HL-60 (cell line): ENCODE measurements at regions not wholly inside any gene's neighbourhood (a gene's known extent, or its start where the extent isn't known, plus 50 kb on each side); places are given as distances from the start of the nearest gene placed in this dataset.

Experiments used
- DNase-seq, 2 experiments: peaks; one replicate each; pipeline ENCODE4 v3.0.0-alpha.2; 2010 to 2020; ENCODE audit warnings: low read depth in 1 of 2, low spot score in 1 of 2
- H3K27ac ChIP-seq: fragments of 250-450 bp; sonication (Bioruptor Pico); replicated peaks from 2 replicates; pipeline ENCODE4 v1.5.1; 2020; ENCODE audit warnings: mild to moderate bottlenecking, moderate library complexity
- H3K27me3 ChIP-seq: fragments of 250-450 bp; sonication (Bioruptor Pico); 2 replicates; pipeline ENCODE4 v1.5.1; 2021; ENCODE audit warnings: mild to moderate bottlenecking, moderate library complexity; ENCODE audit not compliant: insufficient read depth, poor library complexity, severe bottlenecking
- H3K4me3 ChIP-seq: replicated peaks from 2 replicates; pipeline ENCODE4 v1.5.1; 2011; ENCODE audit warnings: mild to moderate bottlenecking, control low read depth, low read length; ENCODE audit not compliant: insufficient read depth
- GABPA ChIP-seq: IDR thresholded peaks from 2 replicates; pipeline ENCODE4 v1.6.1; 2012; ENCODE audit warnings: low read depth
- POLR2AphosphoS5 ChIP-seq: IDR thresholded peaks from 2 replicates; pipeline ENCODE4 v1.6.1; 2012; ENCODE audit warnings: low read depth
- SPI1 ChIP-seq: IDR thresholded peaks from 2 replicates; pipeline ENCODE4 v1.6.1; 2012; ENCODE audit warnings: low read depth, mild to moderate bottlenecking, borderline replicate concordance
- TF ChIP-seq, protein P1 (sequence below): IDR thresholded peaks from one replicate; pipeline ENCODE4 v1.5.1; 2011; ENCODE audit warnings: low read length, control low read depth, inconsistent platforms; ENCODE audit not compliant: insufficient read depth
- TF ChIP-seq, protein P2 (sequence below): IDR thresholded peaks from 2 replicates; pipeline ENCODE4 v1.6.1; 2012; ENCODE audit warnings: low read depth; ENCODE audit not compliant: insufficient replicate concordance

DNA sequence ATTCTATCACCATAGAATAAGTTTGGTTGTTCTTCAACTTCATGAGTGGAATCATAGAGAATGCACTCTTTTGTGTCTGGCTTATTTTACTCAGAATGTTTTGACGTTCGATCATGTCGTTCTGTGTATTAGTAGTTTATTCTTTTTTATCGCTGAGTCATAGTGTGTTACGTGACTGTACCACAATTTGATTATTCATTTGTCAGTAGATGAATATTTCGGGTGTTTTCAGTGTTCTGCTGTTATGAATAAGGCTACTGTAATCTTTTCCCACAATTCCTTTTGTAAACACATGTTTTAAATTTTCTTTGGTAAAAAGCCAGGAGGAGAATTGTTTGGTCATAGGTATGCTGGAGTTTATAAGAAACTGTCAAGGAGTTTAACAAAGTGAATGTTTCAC is 279.9 kb upstream of the B3GAT1 start:
- no peak overlapping the region for H3K27ac ChIP-seq
- no peak overlapping the region for H3K4me3 ChIP-seq
- no peaks in the 10 kb centered on the region for H3K27me3 ChIP-seq
- no peak for TF ChIP-seq POLR2AphosphoS5
- TF ChIP-seq, protein P1, sequence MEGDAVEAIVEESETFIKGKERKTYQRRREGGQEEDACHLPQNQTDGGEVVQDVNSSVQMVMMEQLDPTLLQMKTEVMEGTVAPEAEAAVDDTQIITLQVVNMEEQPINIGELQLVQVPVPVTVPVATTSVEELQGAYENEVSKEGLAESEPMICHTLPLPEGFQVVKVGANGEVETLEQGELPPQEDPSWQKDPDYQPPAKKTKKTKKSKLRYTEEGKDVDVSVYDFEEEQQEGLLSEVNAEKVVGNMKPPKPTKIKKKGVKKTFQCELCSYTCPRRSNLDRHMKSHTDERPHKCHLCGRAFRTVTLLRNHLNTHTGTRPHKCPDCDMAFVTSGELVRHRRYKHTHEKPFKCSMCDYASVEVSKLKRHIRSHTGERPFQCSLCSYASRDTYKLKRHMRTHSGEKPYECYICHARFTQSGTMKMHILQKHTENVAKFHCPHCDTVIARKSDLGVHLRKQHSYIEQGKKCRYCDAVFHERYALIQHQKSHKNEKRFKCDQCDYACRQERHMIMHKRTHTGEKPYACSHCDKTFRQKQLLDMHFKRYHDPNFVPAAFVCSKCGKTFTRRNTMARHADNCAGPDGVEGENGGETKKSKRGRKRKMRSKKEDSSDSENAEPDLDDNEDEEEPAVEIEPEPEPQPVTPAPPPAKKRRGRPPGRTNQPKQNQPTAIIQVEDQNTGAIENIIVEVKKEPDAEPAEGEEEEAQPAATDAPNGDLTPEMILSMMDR = no peak
- TF ChIP-seq, protein P2, sequence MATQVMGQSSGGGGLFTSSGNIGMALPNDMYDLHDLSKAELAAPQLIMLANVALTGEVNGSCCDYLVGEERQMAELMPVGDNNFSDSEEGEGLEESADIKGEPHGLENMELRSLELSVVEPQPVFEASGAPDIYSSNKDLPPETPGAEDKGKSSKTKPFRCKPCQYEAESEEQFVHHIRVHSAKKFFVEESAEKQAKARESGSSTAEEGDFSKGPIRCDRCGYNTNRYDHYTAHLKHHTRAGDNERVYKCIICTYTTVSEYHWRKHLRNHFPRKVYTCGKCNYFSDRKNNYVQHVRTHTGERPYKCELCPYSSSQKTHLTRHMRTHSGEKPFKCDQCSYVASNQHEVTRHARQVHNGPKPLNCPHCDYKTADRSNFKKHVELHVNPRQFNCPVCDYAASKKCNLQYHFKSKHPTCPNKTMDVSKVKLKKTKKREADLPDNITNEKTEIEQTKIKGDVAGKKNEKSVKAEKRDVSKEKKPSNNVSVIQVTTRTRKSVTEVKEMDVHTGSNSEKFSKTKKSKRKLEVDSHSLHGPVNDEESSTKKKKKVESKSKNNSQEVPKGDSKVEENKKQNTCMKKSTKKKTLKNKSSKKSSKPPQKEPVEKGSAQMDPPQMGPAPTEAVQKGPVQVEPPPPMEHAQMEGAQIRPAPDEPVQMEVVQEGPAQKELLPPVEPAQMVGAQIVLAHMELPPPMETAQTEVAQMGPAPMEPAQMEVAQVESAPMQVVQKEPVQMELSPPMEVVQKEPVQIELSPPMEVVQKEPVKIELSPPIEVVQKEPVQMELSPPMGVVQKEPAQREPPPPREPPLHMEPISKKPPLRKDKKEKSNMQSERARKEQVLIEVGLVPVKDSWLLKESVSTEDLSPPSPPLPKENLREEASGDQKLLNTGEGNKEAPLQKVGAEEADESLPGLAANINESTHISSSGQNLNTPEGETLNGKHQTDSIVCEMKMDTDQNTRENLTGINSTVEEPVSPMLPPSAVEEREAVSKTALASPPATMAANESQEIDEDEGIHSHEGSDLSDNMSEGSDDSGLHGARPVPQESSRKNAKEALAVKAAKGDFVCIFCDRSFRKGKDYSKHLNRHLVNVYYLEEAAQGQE = no peak
- no peak for TF ChIP-seq SPI1
- no peak for TF ChIP-seq GABPA
- DNase-seq = no peak

DNA sequence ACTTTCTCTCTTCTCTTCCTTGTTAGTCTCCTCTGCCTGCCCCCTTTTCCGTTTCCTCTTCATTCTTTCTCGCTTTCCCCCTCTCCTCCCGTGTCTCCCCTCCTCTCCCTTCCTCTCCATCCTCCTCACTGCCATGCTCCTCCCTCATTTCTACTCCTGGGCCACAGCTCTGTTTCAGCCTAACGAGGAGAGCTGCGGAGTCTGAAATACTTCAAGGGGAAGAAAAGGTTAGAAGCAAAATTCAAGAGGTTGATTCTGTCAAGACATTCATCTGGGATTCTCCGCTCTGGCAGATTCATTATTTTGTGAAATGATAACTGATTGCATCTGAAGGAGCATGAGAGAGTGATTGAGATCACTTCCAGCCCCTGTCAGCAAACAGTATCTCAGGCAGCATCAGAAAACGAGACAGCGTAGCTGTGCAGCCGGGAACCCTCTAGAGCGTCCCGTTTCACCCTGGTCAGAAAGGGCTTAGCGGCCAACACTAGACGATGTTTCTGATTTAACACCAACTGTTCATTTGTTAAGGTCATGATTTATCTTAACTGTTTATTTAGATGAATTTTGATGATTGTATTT is 279.3 kb upstream of the B3GAT1 start:
- TF ChIP-seq GABPA = no peak
- no peak for TF ChIP-seq SPI1
- no peak for TF ChIP-seq POLR2AphosphoS5
- TF ChIP-seq, protein P1 = no peak
- Histone ChIP-seq H3K4me3 (no peak overlapping the region), H3K27me3 (no peaks in the 10 kb centered on the region), H3K27ac (no peak overlapping the region)
- no peak for DNase-seq

DNA sequence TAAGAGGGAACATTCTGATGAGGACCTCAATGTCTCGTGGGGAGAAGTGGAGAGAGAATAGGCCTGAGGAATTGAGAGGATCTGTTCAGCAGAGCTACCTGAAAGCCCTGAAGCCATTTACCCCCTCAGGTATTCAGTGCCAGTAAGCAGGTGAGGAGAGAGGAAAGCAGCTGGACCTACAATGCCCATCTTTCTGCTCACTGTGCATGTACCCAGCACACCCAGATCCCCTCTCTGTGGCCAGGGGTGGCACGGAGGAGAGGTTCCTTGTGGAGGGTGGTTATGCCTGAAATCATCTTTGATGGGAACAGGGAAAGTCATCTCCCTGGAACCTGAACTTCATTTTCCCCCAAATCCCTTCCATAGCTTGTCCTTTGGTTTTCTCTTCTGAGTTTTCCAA is 277.8 kb upstream of the B3GAT1 start:
- Histone ChIP-seq H3K4me3 (no peak overlapping the region), H3K27me3 (no peaks in the 10 kb centered on the region), H3K27ac (no peak overlapping the region)
- TF ChIP-seq POLR2AphosphoS5 (no peak), SPI1 (no peak), GABPA (no peak)
- TF ChIP-seq, protein P1 = no peak
- TF ChIP-seq, protein P2 = no peak
- no peak for DNase-seq

DNA sequence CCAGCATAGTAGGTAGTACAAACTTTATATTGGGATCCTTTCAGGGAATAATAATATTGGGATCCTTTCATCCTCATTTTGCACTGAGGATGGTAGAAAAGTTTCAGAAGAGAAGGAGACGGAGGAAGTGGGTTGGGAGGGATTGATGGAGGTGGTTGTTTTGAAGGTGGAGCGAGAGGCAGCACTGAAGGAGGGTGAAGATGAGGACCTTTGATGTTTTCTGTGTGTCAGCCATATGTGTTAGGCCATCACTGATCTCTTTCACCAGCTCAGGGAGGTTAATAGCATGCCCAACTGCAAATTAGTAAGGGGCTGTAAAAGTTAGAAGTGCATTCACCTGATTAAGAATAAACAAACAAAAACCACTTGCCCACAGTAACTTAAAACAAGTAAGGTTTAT is 275.5 kb upstream of the B3GAT1 start:
- no peak overlapping the region for H3K4me3 ChIP-seq
- H3K27ac ChIP-seq = no peak overlapping the region
- no peak for TF ChIP-seq SPI1
- TF ChIP-seq, protein P2 = no peak
- TF ChIP-seq, protein P1 = no peak
- no peak for TF ChIP-seq GABPA
- no peak for TF ChIP-seq POLR2AphosphoS5
- no peak for DNase-seq
- no peaks in the 10 kb centered on the region for H3K27me3 ChIP-seq
